ENCODE measurements at regions not wholly inside any gene's neighbourhood (a gene's known extent, or its start where the extent isn't known, plus 50 kb on each side); places are given as distances from the start of the nearest gene placed in this dataset.
"Not testable (repeated sequence)": the region's sequence is repeated elsewhere in the genome, so short reads cannot be mapped to it uniquely, and the experiment has no call there.

- DNase-seq = no peak
These were observed 129.2 kb downstream of the TENT5A start for GRCh38 chr6:81623106-81623759.

- DNase-seq = no peak
These were observed 130.6 kb downstream of the TENT5A start for GRCh38 chr6:81621816-81622395.

- DNase-seq = no peak
These were observed 138.2 kb downstream of the TENT5A start for GRCh38 chr6:81614292-81614691.

- DNase-seq = no peak
These were observed 138.9 kb downstream of the TENT5A start for GRCh38 chr6:81613606-81614005.

GRCh38 chr6:81612136-81612535 lies 140.3 kb downstream of the TENT5A start:
- no peak for DNase-seq

GRCh38 chr6:81609736-81610135 lies 142.7 kb downstream of the TENT5A start:
- no peak for DNase-seq

- no peak for DNase-seq
These were observed 143.7 kb downstream of the TENT5A start for GRCh38 chr6:81608776-81609175.

GRCh38 chr6:81606965-81607381 lies 145.5 kb downstream of the TENT5A start:
- DNase-seq = no peak

GRCh38 chr6:81605526-81605925 lies 147.0 kb downstream of the TENT5A start:
- no peak for DNase-seq

- no peak for DNase-seq
These were observed 150.6 kb downstream of the TENT5A start for GRCh38 chr6:81601918-81602317.

- not testable (repeated sequence) for DNase-seq
These were observed 152.0 kb downstream of the TENT5A start for GRCh38 chr6:81600488-81600887.

- DNase-seq = no peak
These were observed 158.0 kb downstream of the TENT5A start for GRCh38 chr6:81594501-81594900.

- DNase-seq = no peak
These were observed 162.2 kb downstream of the TENT5A start for GRCh38 chr6:81590314-81590691.

- no peak for DNase-seq
These were observed 162.8 kb downstream of the TENT5A start for GRCh38 chr6:81589465-81590313.

GRCh38 chr6:81585686-81586085 lies 166.8 kb downstream of the TENT5A start:
- DNase-seq = not testable (repeated sequence)

- DNase-seq = not testable (repeated sequence)
These were observed 168.3 kb downstream of the TENT5A start for GRCh38 chr6:81584156-81584555.

- no peak for DNase-seq
These were observed 177.0 kb downstream of the TENT5A start for GRCh38 chr6:81575442-81575841.

GRCh38 chr6:81572020-81572419 lies 180.5 kb downstream of the TENT5A start:
- DNase-seq = no peak

GRCh38 chr6:81570681-81571080 lies 181.8 kb downstream of the TENT5A start:
- DNase-seq = no peak

GRCh38 chr6:81568973-81569372 lies 183.5 kb downstream of the TENT5A start:
- DNase-seq = no peak

GRCh38 chr6:81565071-81565470 lies 187.4 kb downstream of the TENT5A start:
- DNase-seq = no peak

GRCh38 chr6:81564470-81565068 lies 187.9 kb downstream of the TENT5A start:
- no peak for DNase-seq

GRCh38 chr6:81562169-81562568 lies 190.3 kb downstream of the TENT5A start:
- DNase-seq = no peak

GRCh38 chr6:81561731-81562130 lies 190.8 kb downstream of the TENT5A start:
- DNase-seq = no peak

Measured in NCI-H2171 treated with DMSO at 0.1 percent for 48 hours (cell line).